GM19397 (cell line): ENCODE measurements at regions not wholly inside any gene's neighbourhood (a gene's known extent, or its start where the extent isn't known, plus 50 kb on each side); places are given as distances from the start of the nearest gene placed in this dataset.
A peak's percentile ranks its signal among the peaks of the same experiment; 100 is the strongest.
"Not testable (repeated sequence)": the region's sequence is repeated elsewhere in the genome, so short reads cannot be mapped to it uniquely, and the experiment has no call there.

Experiments
- ATAC-seq: cut with Tn5 transposase; IDR thresholded peaks from one replicate; pipeline ENCODE4 v1.9.1; 2021; ENCODE audit warnings: mild to moderate bottlenecking, moderate library complexity; ENCODE audit not compliant: unreplicated experiment

GRCh38 chr4:170491981-170492380 lies 402.2 kb upstream of the AADAT start:
- ATAC-seq: no peak

- no peak for ATAC-seq
Observed at GRCh38 chr4:170476351-170476750, 386.6 kb upstream of the AADAT start.

GRCh38 chr4:170465429-170465828 lies 375.7 kb upstream of the AADAT start:
- no peak for ATAC-seq

GRCh38 chr4:170464614-170465197 lies 374.9 kb upstream of the AADAT start:
- no peak for ATAC-seq

GRCh38 chr4:170446782-170447181 lies 357.0 kb upstream of the AADAT start:
- ATAC-seq: no peak

- ATAC-seq: not testable (repeated sequence)
Observed at GRCh38 chr4:170441146-170441545, 351.4 kb upstream of the AADAT start.

- ATAC-seq: no peak
Observed at GRCh38 chr4:170428929-170429328, 339.2 kb upstream of the AADAT start.

- ATAC-seq: no peak
Observed at GRCh38 chr4:170425521-170426143, 335.9 kb upstream of the AADAT start.

- no peak for ATAC-seq
Observed at GRCh38 chr4:170425040-170425439, 335.3 kb upstream of the AADAT start.

GRCh38 chr4:170423137-170423536 lies 333.4 kb upstream of the AADAT start:
- no peak for ATAC-seq

GRCh38 chr4:170420255-170420693 lies 330.5 kb upstream of the AADAT start:
- ATAC-seq: peak; percentile 94

GRCh38 chr4:170414961-170415360 lies 325.2 kb upstream of the AADAT start:
- ATAC-seq: no peak

- no peak for ATAC-seq
Observed at GRCh38 chr4:170414360-170414759, 324.6 kb upstream of the AADAT start.

GRCh38 chr4:170413951-170414350 lies 324.2 kb upstream of the AADAT start:
- no peak for ATAC-seq

- ATAC-seq: no peak
Observed at GRCh38 chr4:170400361-170400760, 310.6 kb upstream of the AADAT start.

- no peak for ATAC-seq
Observed at GRCh38 chr4:170399581-170400293, 310.0 kb upstream of the AADAT start.

- no peak for ATAC-seq
Observed at GRCh38 chr4:170398218-170398617, 308.5 kb upstream of the AADAT start.

GRCh38 chr4:170395773-170396172 lies 306.0 kb upstream of the AADAT start:
- no peak for ATAC-seq

- no peak for ATAC-seq
Observed at GRCh38 chr4:170391066-170391740, 301.4 kb upstream of the AADAT start.

GRCh38 chr4:170389411-170389810 lies 299.7 kb upstream of the AADAT start:
- ATAC-seq: no peak

GRCh38 chr4:170388255-170388654 lies 298.5 kb upstream of the AADAT start:
- no peak for ATAC-seq

- ATAC-seq: no peak
Observed at GRCh38 chr4:170386971-170387370, 297.2 kb upstream of the AADAT start.
